RWPE1 (cell line): ENCODE measurements at regions not wholly inside any gene's neighbourhood (a gene's known extent, or its start where the extent isn't known, plus 50 kb on each side); places are given as distances from the start of the nearest gene placed in this dataset.

Experiments used
- CTCF ChIA-PET: fragments of 350-600 bp; sonication (Branson Sonifier 250); formaldehyde crosslinking; extraction: SDS; loops from one replicate; lab custom pipeline; 2021; lab: Yijun Ruan, JAX
- POLR2A ChIA-PET: fragments of 400-600 bp; formaldehyde crosslinking; extraction: SDS; loops from one replicate; lab custom pipeline; 2020; ENCODE audit warnings: antibody characterized with exemption; ENCODE audit not compliant: low non-redundant PET; lab: Yijun Ruan, JAX
- DNase-seq: peaks from one replicate; pipeline ENCODE4 v3.0.0; 2012; ENCODE audit warnings: low spot score
- H3K27ac ChIP-seq: fragments of 450-650 bp; 2 replicates; pipeline ENCODE4 v1.5.1; 2017
- TF ChIP-seq, protein P1 (sequence below): fragments of 450-650 bp; conservative IDR thresholded peaks from 2 replicates; pipeline ENCODE4 v1.5.1; 2017; ENCODE audit warnings: low read depth, mild to moderate bottlenecking

DNA sequence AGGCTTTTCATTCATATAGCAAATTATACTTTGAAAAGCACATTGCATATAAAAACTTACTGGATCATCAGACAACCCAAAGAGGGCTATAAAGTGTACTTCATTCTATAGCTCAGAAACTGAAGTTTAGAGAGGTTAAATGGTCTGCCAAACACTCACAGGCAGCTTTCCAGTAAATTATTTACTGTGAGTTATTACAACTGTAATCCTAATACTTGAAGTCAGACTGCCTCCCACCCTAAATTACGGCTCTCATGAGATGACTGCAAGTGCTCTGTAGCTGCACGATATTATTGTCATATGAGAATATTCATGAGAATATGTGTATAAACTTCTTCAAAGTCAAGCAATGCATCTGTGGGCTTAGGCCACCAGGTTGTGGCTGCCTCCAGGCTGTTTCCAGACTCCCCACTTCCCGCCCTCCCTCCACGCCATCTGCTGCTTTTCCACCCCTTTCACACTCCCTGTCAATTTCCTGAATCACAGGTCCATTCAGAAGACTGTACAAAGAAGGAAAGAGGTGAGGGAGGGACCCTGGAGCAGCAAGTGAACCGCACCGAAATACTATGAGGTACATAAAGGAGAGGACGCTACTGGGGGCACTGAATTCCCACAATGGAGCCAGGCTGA, 111.1 kb upstream of the SPOPL start:
- CTCF ChIA-PET: no interaction called here
- H3K27ac ChIP-seq: no peak overlapping the region
- POLR2A ChIA-PET: no interaction called here
- TF ChIP-seq, protein P1, sequence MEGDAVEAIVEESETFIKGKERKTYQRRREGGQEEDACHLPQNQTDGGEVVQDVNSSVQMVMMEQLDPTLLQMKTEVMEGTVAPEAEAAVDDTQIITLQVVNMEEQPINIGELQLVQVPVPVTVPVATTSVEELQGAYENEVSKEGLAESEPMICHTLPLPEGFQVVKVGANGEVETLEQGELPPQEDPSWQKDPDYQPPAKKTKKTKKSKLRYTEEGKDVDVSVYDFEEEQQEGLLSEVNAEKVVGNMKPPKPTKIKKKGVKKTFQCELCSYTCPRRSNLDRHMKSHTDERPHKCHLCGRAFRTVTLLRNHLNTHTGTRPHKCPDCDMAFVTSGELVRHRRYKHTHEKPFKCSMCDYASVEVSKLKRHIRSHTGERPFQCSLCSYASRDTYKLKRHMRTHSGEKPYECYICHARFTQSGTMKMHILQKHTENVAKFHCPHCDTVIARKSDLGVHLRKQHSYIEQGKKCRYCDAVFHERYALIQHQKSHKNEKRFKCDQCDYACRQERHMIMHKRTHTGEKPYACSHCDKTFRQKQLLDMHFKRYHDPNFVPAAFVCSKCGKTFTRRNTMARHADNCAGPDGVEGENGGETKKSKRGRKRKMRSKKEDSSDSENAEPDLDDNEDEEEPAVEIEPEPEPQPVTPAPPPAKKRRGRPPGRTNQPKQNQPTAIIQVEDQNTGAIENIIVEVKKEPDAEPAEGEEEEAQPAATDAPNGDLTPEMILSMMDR: no peak
- no peak for DNase-seq

DNA sequence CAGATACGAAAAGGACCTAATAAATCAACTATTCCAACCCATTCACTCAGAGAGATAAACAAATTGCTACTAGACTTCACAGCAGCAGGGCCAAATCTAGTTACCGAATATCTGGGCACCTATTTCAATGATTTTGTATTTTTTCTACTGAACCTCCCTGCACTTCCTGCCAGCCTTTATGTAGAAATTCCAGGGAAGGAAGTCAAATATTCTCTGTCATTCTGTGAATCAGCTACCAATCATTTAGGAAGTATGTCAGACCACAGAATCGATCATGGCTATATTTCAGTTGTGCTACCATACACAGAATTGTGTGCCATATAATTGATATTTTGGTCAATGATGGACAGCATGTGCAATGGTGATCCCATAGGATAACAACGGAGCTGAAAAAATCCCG, 109.6 kb upstream of the SPOPL start:
- DNase-seq: no peak
- POLR2A ChIA-PET: no interaction called here
- TF ChIP-seq, protein P1: no peak
- H3K27ac ChIP-seq: no peak overlapping the region
- CTCF ChIA-PET: no interaction called here

DNA sequence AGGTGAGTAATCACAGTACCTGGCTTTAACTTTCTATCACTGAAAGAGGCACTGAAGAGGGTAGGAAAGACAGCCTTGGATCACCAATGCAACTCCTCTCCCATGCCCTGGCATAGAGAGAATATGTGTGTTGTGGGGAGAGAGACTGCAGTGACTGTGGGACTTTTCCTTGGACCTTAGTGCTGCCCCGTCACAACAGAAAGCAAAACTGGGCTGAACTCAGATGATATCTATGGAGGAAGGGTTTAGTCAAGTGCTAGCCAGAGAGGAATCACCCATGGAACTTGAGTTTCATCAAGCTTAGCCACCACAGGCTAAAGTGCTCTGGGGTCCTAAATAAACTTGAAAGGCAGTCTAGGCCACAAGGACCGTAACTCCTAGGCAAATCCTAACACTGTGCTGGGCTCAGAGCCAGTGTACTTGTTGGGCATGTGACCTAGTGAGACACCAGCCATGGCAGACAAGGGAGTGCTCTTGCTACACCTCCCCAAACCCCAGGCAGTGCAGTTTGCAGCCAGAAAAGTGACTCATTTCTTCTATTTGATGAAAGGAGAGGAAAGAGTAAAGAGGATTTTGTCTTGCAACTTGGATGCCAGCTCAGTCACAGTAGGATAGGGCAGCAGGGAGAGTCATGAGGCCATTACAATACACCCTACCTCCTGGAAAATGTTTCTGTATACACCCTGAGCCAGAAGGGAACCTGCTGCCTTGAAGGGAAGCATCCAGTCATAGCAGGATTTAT, 105.8 kb upstream of the SPOPL start:
- CTCF ChIA-PET: no interaction called here
- TF ChIP-seq, protein P1: no peak
- peak overlapping the region; percentile 79 for H3K27ac ChIP-seq
- POLR2A ChIA-PET: no interaction called here
- peak; percentile 31 for DNase-seq

DNA sequence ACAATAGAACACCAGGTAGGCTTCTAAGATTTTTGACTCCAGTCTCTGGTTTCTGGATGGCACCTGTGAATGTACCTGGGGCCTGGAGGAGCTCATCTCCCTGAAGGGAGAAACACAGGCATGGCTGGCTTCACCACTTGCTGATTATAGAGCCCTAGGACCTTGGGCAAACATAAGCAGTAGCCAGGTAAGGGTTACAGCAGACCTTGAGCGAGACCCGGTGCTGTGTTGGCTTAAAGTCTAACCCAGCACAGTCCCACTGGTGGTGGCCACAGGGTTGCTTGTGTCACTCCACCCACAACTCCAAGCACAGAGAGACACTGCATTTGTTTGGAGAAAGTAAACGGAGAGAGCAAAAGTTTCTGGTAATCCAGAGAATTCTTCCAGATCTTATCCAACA, 104.7 kb upstream of the SPOPL start:
- no peak for DNase-seq
- TF ChIP-seq, protein P1: no peak
- peak overlapping the region; percentile 79 for H3K27ac ChIP-seq
- CTCF ChIA-PET: no interaction called here
- POLR2A ChIA-PET: no interaction called here

DNA sequence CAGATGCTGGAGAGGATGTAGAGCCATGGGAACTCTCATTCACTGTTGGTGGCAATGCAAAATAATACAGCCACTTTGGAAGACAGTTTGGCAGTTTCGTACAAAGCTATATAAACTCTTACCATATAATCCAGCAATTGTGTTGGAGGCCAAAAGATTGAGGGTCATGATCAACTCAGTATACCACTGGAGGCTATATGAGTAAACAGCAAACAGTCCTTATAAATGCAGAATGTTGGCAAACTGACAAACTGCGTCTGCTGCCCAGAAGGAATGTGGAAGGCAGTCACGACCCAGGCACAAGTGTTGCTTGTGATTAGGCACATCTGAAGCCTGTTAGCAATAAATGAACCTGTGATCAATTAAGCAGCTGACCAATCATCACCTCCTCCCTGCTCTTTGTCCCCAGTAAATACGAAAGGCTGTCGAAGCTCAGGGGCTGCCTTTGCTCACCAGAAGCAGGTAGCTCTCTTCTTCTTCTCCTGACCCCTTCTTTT, 98.1 kb upstream of the SPOPL start:
- TF ChIP-seq, protein P1: no peak
- POLR2A ChIA-PET: no interaction called here
- DNase-seq: no peak
- CTCF ChIA-PET: no interaction called here
- H3K27ac ChIP-seq: no peak overlapping the region

DNA sequence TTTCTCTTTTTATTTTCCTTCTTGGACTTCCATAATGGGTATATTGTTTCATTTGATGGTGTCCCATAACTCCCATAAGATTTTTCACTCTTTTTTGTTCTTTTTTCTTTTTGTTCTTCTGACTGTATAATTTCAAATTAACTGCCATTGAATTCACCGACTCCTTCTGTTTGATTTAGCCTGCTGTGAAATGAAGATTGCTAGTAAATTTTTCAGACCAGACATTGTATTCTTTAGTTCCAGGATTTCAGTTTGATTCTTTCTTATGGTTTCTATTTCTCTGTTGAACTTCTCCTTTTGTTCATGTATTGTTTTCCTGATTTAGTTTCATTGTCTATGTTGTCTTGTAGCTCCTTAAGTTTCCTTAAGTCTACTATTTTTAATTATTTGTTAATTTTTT, 87.6 kb upstream of the SPOPL start:
- CTCF ChIA-PET: no interaction called here
- no peak for DNase-seq
- no peak overlapping the region for H3K27ac ChIP-seq
- TF ChIP-seq, protein P1: no peak
- POLR2A ChIA-PET: no interaction called here
